Esophagus squamous epithelium (tissue), 4 donors: ENCODE measurements at regions not wholly inside any gene's neighbourhood (a gene's known extent, or its start where the extent isn't known, plus 50 kb on each side); places are given as distances from the start of the nearest gene placed in this dataset.

Source experiments
- POLR2A ChIP-seq, 4 donors: fragments of 450-650 bp; IDR thresholded peaks; one replicate each; pipeline ENCODE4 v1.6.1; 2017; ENCODE audit warnings: antibody characterized with exemption in 4 of 4, mild to moderate bottlenecking in 4 of 4, moderate library complexity in 3 of 4
- TF ChIP-seq, protein P1 (sequence below), 6 experiments: fragments of 450-650 bp in 4 of 6; fragments of 200-600 bp in 2 of 6; sonication (generic) in 2 of 6; IDR thresholded peaks; one replicate each; pipeline ENCODE4 v1.5.1; 2016 to 2019; ENCODE audit warnings: antibody characterized with exemption in 6 of 6, mild to moderate bottlenecking in 4 of 6, moderate library complexity in 4 of 6

DNA sequence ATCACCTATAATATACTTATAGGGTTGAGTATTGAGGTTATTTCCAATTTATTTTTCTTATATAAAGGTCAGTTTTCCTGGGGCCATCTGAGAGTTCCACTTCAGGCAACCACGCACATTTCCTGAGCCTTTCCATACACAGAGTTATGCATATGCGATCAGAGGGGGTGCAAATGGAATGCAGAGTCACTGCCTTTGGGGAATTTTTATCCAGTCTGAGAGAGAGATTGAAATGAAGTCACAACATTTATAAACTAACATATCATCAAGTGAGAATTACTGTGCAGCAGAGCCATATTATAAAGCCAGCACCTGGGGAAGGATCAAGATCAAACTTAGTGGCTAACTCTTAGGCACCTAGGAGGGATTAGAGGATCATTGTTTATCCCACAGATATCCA lies 299.9 kb upstream of the PLXNA2 start:
- TF ChIP-seq, protein P1, sequence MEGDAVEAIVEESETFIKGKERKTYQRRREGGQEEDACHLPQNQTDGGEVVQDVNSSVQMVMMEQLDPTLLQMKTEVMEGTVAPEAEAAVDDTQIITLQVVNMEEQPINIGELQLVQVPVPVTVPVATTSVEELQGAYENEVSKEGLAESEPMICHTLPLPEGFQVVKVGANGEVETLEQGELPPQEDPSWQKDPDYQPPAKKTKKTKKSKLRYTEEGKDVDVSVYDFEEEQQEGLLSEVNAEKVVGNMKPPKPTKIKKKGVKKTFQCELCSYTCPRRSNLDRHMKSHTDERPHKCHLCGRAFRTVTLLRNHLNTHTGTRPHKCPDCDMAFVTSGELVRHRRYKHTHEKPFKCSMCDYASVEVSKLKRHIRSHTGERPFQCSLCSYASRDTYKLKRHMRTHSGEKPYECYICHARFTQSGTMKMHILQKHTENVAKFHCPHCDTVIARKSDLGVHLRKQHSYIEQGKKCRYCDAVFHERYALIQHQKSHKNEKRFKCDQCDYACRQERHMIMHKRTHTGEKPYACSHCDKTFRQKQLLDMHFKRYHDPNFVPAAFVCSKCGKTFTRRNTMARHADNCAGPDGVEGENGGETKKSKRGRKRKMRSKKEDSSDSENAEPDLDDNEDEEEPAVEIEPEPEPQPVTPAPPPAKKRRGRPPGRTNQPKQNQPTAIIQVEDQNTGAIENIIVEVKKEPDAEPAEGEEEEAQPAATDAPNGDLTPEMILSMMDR (IDR thresholded peaks at IDR 0.05): no peak
- TF ChIP-seq POLR2A (IDR thresholded peaks at IDR 0.05): no peak
